Posterior vena cava (tissue), 2 donors: ENCODE measurements at regions not wholly inside any gene's neighbourhood (a gene's known extent, or its start where the extent isn't known, plus 50 kb on each side); places are given as distances from the start of the nearest gene placed in this dataset.

Experiments
- DNase-seq: peaks from one replicate; pipeline ENCODE4 v3.0.0-alpha.2; 2020; ENCODE audit warnings: low spot score
- intact Hi-C, 2 donors: fragments of 100-400 bp; cut with DNase I; formaldehyde crosslinking; loops; one replicate each; pipeline versions ENCODE4 v1.14.1 to v1.14.2; 2022 to 2023
- donor health status: DM: yes; HTN: yes; CAD: no.
- donor health status: DM: yes; HTN: yes; CAD: no.

GRCh38 chr2:219916281-219916680 is 288.9 kb downstream of the SLC4A3 start:
- intact Hi-C loops = no loop called here
- DNase-seq = no peak

DNA sequence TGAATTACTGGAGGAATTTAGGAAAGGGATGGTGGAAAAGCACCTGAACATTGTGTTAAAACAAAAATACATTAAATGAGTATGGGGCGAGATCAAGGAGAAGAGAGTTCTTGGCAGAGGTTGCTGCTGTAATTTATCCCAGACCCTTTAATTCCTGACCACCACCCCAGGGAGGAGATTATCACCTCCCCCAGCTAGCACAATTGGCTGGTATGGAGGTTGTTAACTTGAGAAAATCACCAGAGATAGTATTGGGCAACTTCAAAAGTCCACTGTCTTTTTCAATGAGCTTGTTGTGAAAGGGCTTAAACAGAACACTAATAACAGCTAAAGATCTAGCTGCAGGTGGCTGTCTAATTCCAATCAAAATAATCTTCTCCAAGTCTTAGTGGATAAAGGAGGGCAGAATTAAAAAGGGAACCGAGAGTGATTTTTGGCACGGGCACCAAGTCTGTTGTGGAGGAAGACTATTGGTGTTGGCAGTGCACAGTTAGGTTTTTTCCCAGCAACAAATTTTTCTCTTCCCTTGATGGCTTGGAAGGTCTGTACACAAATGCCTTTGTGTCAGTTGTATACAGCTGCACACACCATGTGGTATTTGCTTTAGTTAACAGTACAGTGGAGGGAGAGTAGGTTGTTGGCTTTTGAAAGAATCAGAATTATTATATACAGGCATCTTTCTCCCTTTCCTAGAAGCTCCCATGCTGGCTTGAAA is 289.5 kb downstream of the SLC4A3 start:
- DNase-seq = no peak
- intact Hi-C loops = no loop called here

GRCh38 chr2:219918254-219918653 is 290.8 kb downstream of the SLC4A3 start:
- DNase-seq = no peak
- intact Hi-C loops = no loop called here

- DNase-seq = no peak
- intact Hi-C loops = no loop called here
Measured at GRCh38 chr2:219918944-219919343, 291.5 kb downstream of the SLC4A3 start.

GRCh38 chr2:219919506-219919905 is 292.1 kb downstream of the SLC4A3 start:
- intact Hi-C loops = no loop called here
- DNase-seq = no peak

DNA sequence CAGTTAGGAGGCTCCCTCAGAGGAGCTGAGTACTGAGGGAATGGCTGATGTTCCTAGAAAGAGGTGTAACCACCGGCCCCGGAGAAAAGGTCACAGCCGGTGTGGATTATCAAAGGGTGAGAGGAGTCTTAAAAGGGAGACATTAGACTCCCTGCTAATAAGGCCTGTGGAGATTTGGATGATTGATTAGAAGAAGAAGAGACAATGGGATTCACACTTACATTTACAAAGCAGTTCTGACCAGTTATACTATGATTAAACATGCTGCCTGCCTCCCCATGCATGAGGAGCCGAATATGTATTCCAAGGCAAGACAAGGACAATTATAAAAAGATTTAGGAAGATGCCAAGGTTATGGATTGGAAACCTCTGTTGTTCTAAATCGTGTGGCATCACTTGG is 302.4 kb downstream of the SLC4A3 start:
- DNase-seq = no peak
- intact Hi-C loops = no loop called here

DNA sequence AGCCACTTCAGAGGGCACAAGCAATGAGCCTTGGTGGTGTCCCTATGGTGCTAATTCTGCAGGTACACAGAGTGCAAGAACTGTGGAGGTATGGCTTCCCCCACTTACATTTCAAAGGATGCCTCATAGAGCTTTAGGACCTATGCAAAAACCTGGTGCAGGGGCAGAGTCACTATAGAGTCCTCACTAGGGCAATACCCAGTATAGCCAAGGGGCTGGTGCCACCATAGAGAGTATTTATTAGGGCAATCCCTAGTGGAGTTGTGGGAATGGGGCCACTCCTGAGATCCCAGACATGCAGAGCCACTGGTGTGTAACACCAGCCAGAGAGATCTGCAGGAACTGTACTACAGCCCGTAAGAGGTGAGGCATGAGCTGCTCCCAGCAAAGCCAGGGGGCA is 312.2 kb downstream of the SLC4A3 start:
- no peak for DNase-seq
- intact Hi-C loops = no loop called here

- intact Hi-C loops = no loop called here
- DNase-seq = no peak
Measured at GRCh38 chr2:219944866-219945265, 317.4 kb downstream of the SLC4A3 start.

DNA sequence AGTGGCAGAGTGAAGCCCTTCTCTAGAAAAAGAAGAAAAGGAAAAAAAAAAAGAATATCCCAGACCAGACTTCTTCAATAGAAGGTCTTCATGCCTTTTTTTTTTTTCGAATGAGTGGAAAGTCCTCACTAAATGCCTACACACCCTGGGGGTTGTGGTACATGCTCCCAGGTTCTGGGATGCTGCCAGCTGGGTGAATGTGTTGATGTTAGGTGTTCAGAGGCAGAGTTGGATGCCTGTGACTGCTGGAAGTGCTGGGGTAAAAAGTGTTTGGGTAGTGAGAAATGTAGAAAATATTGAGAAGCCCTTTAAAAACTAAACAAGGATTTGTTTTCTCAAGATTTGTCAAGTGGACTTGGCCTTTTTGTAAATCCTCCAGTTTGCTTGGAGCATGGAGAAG is 318.6 kb downstream of the SLC4A3 start:
- no peak for DNase-seq
- intact Hi-C loops = no loop called here

GRCh38 chr2:219946529-219946928 is 319.1 kb downstream of the SLC4A3 start:
- no peak for DNase-seq
- intact Hi-C loops = no loop called here

DNA sequence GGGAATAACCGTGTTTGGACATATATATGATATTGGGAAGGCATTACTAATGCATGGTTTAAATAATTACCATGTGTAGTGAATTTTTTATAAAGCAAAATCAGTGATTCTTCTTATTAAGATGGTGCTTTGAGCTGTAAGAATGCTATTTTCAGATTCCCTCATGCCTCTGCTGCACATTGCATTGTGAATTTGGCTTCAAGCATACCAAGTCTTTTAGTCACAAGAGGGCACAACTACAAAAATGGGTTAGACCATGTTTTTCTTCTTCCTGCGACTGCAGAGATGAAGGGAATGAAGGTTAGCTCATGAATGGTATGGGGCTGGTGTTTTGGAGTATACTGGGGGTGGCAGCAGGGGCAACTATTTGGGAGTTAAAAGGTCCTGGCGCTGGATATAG is 320.1 kb downstream of the SLC4A3 start:
- intact Hi-C loops = no loop called here
- no peak for DNase-seq

- DNase-seq = no peak
- intact Hi-C loops = no loop called here
Measured at GRCh38 chr2:219949053-219949452, 321.6 kb downstream of the SLC4A3 start.

GRCh38 chr2:219951099-219951498 is 323.7 kb downstream of the SLC4A3 start:
- intact Hi-C loops = no loop called here
- no peak for DNase-seq

DNA sequence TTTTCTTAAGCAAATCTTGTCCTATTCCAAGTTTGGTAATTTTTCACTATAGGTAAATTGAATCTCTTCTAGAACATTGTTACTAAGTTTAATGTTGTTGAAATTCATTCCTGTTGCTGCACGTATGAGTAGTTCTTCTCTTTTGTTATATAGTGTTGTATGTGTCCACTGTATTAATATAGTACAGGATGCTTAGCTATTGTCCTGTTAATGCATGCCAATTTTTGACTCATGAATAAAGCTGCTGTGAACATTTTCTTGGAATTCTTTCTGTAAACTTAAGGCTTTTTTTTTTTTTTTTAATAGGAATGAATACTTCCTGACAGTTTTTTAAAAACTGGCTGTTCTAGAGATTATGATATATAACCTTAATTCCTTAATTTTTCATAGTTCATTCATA is 326.9 kb downstream of the SLC4A3 start:
- DNase-seq = no peak
- intact Hi-C loops = no loop called here

DNA sequence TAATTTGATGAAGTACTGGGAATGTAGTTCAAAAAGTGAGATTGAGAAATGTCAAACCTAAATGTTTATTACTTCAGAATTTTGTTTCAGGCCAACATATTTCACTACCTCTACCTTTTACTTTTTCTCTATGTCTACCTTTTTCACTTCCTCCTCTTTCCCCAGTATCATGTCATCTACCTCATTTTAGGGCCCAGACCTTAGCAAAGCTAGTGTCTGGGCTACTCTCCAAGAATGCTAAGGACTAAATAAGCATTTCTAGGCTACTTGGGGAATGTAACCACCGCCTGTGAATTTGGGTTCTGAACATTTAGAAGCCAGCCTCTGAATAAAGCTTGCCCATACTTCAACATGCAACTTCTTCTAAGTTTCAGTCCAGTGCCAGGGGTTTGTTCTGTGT is 330.4 kb downstream of the SLC4A3 start:
- no peak for DNase-seq
- intact Hi-C loops = loop anchor here in 1 of 2 donors (5.0 kb wide), 1 partner anchor 571 kb away; the partner anchor contains the start of gene DNPEP

DNA sequence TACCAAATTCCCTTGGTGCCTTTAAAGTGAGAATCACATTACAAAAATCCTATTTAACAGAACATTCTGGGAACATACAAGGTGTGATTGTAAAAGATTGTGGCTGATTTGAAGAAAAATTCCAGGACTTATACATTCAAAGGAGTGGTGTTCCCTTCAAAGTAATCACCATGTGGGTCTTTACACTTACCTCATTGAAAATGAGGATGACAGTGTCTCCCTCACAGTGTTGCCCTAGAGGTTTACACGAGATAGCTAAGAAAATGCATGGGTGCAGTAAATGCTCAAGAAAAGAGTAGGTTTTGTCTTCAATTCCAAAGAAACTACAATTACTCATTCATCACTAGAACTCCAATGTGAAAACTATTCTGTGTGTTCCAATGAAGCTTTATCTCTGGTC is 331.5 kb downstream of the SLC4A3 start:
- no peak for DNase-seq
- intact Hi-C loops = loop anchor here in 1 of 2 donors (5.0 kb wide), 1 partner anchor 572 kb away; the partner anchor contains the start of gene DNPEP

GRCh38 chr2:219959471-219959870 is 332.0 kb downstream of the SLC4A3 start:
- intact Hi-C loops = loop anchor here in 1 of 2 donors (5.0 kb wide), 1 partner anchor 572 kb away; the partner anchor contains the start of gene DNPEP
- no peak for DNase-seq

GRCh38 chr2:219961947-219962498 is 334.6 kb downstream of the SLC4A3 start:
- intact Hi-C loops = no loop called here

DNA sequence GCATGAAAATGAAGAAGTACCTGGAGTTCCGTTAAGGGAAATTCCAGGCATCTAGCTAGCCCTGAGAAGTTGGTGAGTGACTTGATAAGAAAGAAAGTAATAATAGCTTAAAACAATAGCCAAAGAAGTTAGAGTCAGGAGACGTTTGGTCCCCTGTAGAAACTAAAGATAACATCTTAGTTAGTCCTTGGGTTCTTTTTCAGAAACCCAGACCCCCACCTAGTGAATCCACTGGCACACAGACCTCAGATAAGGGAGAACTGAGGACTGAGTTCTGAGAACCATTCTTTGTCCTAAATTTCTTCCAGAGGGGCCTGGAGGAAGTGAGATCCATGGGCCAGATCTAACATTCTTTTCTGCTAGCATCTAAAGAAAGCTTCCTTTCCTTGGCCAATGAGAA is 335.4 kb downstream of the SLC4A3 start:
- intact Hi-C loops = no loop called here
- DNase-seq = no peak

More at GRCh38 chr2:219961947-219962498, 334.6 kb downstream of the SLC4A3 start:
- no peak for DNase-seq

DNA sequence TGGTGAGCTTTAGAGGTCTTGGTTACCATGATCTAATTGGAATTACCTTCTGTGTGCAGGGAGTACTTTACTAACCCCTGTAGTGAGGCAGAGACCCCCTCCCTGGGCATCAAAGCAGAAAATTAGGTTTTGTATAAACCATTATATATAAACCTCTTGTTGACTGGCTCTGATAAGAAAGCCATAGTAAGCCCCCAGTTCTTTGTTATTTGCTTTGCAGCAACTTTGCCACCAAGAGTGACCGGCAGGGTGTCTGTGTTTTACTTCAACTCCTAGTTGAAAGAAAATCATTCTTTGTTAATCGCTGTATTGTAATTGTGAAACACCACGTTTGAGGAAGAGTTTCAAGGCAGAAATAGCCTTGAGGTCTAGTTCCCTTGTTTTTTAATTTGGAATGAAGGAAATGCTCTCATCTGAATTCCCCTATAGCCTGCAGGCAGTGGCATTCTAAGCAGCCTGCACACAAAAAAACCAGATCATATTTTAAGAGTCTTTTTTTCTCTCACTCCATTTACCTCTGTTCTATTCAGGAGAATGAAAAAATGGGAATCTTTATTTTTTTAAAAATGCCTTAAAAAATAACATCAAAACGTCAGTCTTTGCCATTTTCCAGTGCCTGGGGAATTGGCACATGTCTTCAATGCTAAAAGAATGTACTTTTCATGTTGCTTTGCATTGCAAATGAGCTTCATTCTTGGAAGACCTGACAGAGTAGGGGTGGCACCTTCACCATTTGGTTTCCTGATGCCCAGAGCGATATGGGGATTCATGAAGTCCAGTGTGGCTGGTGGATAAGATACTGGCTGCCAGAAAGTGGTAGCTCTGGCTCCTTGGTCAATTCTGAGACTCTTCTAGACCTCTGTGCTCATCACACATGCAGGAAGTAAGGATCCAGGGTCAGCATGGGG is 338.1 kb downstream of the SLC4A3 start:
- intact Hi-C loops = loop anchor here in 1 of 2 donors (1.0 kb wide), 1 partner anchor 11 kb away; no protein-coding TSS in a partner anchor
- DNase-seq = no peak
